Thyroid gland (tissue), 4 donors: ENCODE measurements at regions not wholly inside any gene's neighbourhood (a gene's known extent, or its start where the extent isn't known, plus 50 kb on each side); places are given as distances from the start of the nearest gene placed in this dataset.

ENCODE experiments used
- DNase-seq, 2 donors: peaks; one replicate each; pipeline ENCODE4 v3.0.0-alpha.2; 2019
- H3K27ac ChIP-seq, 3 donors: fragments of 200-600 bp; sonication (generic); 1 replicate in 2 of 3; 2 replicates in 1 of 3; pipeline ENCODE4 v1.5.1; 2016 to 2019; ENCODE audit warnings: mild to moderate bottlenecking in 1 of 3, moderate library complexity in 1 of 3
- H3K27me3 ChIP-seq: fragments of 200-600 bp; sonication (generic); one replicate; pipeline ENCODE4 v1.5.1; 2019
- H3K36me3 ChIP-seq, 2 donors: fragments of 200-600 bp; sonication (generic); one replicate each; pipeline ENCODE4 v1.5.1; 2016 to 2019
- H3K4me1 ChIP-seq, 2 donors: fragments of 200-600 bp; sonication (generic); one replicate each; pipeline ENCODE4 v1.5.1; 2017 to 2019
- H3K4me3 ChIP-seq, 3 donors: fragments of 200-600 bp; sonication (generic); replicated peaks in 1 of 3; 1 replicate in 2 of 3; 2 replicates in 1 of 3; pipeline ENCODE4 v1.5.1; 2016; ENCODE audit warnings: mild to moderate bottlenecking in 1 of 3
- H3K9me3 ChIP-seq: fragments of 200-600 bp; sonication (generic); one replicate; pipeline ENCODE4 v1.5.1; 2017
- CTCF ChIP-seq, 6 experiments: fragments of 200-600 bp in 3 of 6; fragments of 450-650 bp in 3 of 6; sonication (generic) in 3 of 6; IDR thresholded peaks; one replicate each; pipeline ENCODE4 v1.5.1; 2016 to 2019; ENCODE audit warnings: antibody characterized with exemption in 6 of 6, mild to moderate bottlenecking in 2 of 6, inconsistent platforms in 1 of 6, moderate library complexity in 1 of 6
- POLR2A ChIP-seq, 2 donors: fragments of 450-650 bp; IDR thresholded peaks; one replicate each; pipeline ENCODE4 v1.6.1; 2017; ENCODE audit warnings: antibody characterized with exemption in 2 of 2, mild to moderate bottlenecking in 2 of 2, moderate library complexity in 1 of 2
- WGBS, 2 donors: methylation state at CpG; one replicate each; pipeline ENCODE4 v1.1.5; 2017; 5-methylcytosine and 5-hydroxymethylcytosine counted together
- intact Hi-C: fragments of 100-400 bp; cut with DNase I; formaldehyde crosslinking; loops from one replicate; pipeline ENCODE4 v1.15.1; 2023

GRCh38 chr1:87959236-87959635 lies 630.6 kb downstream of the LMO4 start:
- DNase-seq: peak; percentile 62 to 72
- WGBS, 2 donors: 33 to 36% methylated on average over 4 of the region's 4 CpGs

GRCh38 chr1:87961992-87962391 lies 633.3 kb downstream of the LMO4 start:
- no peak for TF ChIP-seq POLR2A (IDR thresholded peaks at IDR 0.05)
- no peak for TF ChIP-seq CTCF (IDR thresholded peaks at IDR 0.05)

More at GRCh38 chr1:87959236-87959635, 630.6 kb downstream of the LMO4 start:
- Histone ChIP-seq H3K36me3 (no peaks in the 10 kb centered on the region), H3K27me3 (no peaks in the 10 kb centered on the region), H3K9me3 (no peaks in the 10 kb centered on the region), H3K27ac (peak overlapping the region; percentile 68 to 69 (median 69)), H3K4me1 (peaks cover 27 to 35% of the 10 kb centered on the region in 2 donors), H3K4me3 (peak overlapping the region in 1 of 3 donors; percentile 1)
- intact Hi-C loops: loop anchor here (10.0 kb wide), 2 partner anchors 624 to 664 kb away; no protein-coding TSS in a partner anchor
- TF ChIP-seq CTCF (IDR thresholded peaks at IDR 0.05): peak in 1 of 6 experiments; percentile 3
- TF ChIP-seq POLR2A (IDR thresholded peaks at IDR 0.05): no peak

GRCh38 chr1:87963556-87963955 lies 634.9 kb downstream of the LMO4 start:
- no peaks in the 10 kb centered on the region for H3K36me3 ChIP-seq
- H3K27ac ChIP-seq: no peak overlapping the region
- no peaks in the 10 kb centered on the region for H3K9me3 ChIP-seq
- intact Hi-C loops: no loop called here
- no peak overlapping the region for H3K4me3 ChIP-seq
- H3K27me3 ChIP-seq: no peaks in the 10 kb centered on the region
- 75 to 76% methylated on average over 2 of the region's 2 CpGs for WGBS, 2 donors
- H3K4me1 ChIP-seq: peaks cover 16 to 22% of the 10 kb centered on the region in 2 donors
- TF ChIP-seq POLR2A (IDR thresholded peaks at IDR 0.05) (no peak), CTCF (IDR thresholded peaks at IDR 0.05) (no peak)
- no peak for DNase-seq

More at GRCh38 chr1:87961992-87962391, 633.3 kb downstream of the LMO4 start:
- H3K9me3 ChIP-seq: no peaks in the 10 kb centered on the region
- H3K4me1 ChIP-seq: peaks cover 23 to 27% of the 10 kb centered on the region in 2 donors
- H3K27me3 ChIP-seq: no peaks in the 10 kb centered on the region
- H3K36me3 ChIP-seq: no peaks in the 10 kb centered on the region
- no peak overlapping the region for H3K4me3 ChIP-seq
- intact Hi-C loops: no loop called here
- no peak overlapping the region for H3K27ac ChIP-seq
- DNase-seq: no peak

- no peaks in the 10 kb centered on the region for H3K9me3 ChIP-seq
- H3K27ac ChIP-seq: no peak overlapping the region
- H3K36me3 ChIP-seq: no peaks in the 10 kb centered on the region
- no peak overlapping the region for H3K4me3 ChIP-seq
- TF ChIP-seq CTCF (IDR thresholded peaks at IDR 0.05) (no peak), POLR2A (IDR thresholded peaks at IDR 0.05) (no peak)
- H3K27me3 ChIP-seq: no peaks in the 10 kb centered on the region
- intact Hi-C loops: no loop called here
- 95 to 96% methylated on average over 5 of the region's 5 CpGs for WGBS, 2 donors
- H3K4me1 ChIP-seq: peaks cover 14 to 15% of the 10 kb centered on the region in 2 donors
- no peak for DNase-seq
Observed at GRCh38 chr1:87965193-87965592, 636.5 kb downstream of the LMO4 start.

GRCh38 chr1:87968197-87968955 lies 639.7 kb downstream of the LMO4 start:
- Histone ChIP-seq H3K27me3 (no peaks in the 10 kb centered on the region), H3K36me3 (no peaks in the 10 kb centered on the region), H3K9me3 (no peaks in the 10 kb centered on the region), H3K4me1 (peaks cover 14 to 15% of the 10 kb centered on the region in 2 donors), H3K27ac (peak overlapping the region; percentile 64 to 86 (median 75)), H3K4me3 (no peak overlapping the region)
- no peak for TF ChIP-seq CTCF (IDR thresholded peaks at IDR 0.05)
- no peak for TF ChIP-seq POLR2A (IDR thresholded peaks at IDR 0.05)
- WGBS, 2 donors: 17 to 34% methylated on average over 3 to 4 of the region's 4 CpGs
- intact Hi-C loops: no loop called here
- DNase-seq: peak; percentile 83 to 85
